ENCODE measurements at regions not wholly inside any gene's neighbourhood (a gene's known extent, or its start where the extent isn't known, plus 50 kb on each side); places are given as distances from the start of the nearest gene placed in this dataset.

GRCh38 chr13:30000370-30000765 is 150.0 kb upstream of the UBL3 start:
- TF ChIP-seq ZNF707 (tag by site-specific recombination; IDR thresholded peaks at IDR 0.05) (no peak), CTCF (tag by site-specific recombination; IDR thresholded peaks at IDR 0.05) (no peak), ZNF138 (tag by site-specific recombination; IDR thresholded peaks at IDR 0.05; ENCODE audit: borderline replicate concordance) (no peak), KLF7 (tag by site-specific recombination; IDR thresholded peaks at IDR 0.05; ENCODE audit: borderline replicate concordance) (no peak), ZNF529 (tag by site-specific recombination; IDR thresholded peaks at IDR 0.05; ENCODE audit: insufficient replicate concordance) (no peak)
